PC-3 (cell line): ENCODE measurements at regions not wholly inside any gene's neighbourhood (a gene's known extent, or its start where the extent isn't known, plus 50 kb on each side); places are given as distances from the start of the nearest gene placed in this dataset.

Experiments used
- EZH2 ChIP-seq: fragments of 300-600 bp; sonication (generic); IDR thresholded peaks from one replicate; pipeline ENCODE4 v1.6.1; 2017; ENCODE audit warnings: antibody characterized with exemption, mild to moderate bottlenecking, low read length; ENCODE audit not compliant: unreplicated experiment
- EZH2phosphoT487 ChIP-seq: fragments of 300-600 bp; sonication (generic); IDR thresholded peaks from 2 replicates; pipeline ENCODE4 v1.6.1; 2018; ENCODE audit warnings: mild to moderate bottlenecking, antibody characterized with exemption, low read length, borderline replicate concordance
- TF ChIP-seq, protein P1 (sequence below): fragments of 300-600 bp; sonication (generic); conservative IDR thresholded peaks from 2 replicates; pipeline ENCODE4 v1.5.1; 2017; ENCODE audit warnings: antibody characterized with exemption, low read depth, mild to moderate bottlenecking, low read length

DNA sequence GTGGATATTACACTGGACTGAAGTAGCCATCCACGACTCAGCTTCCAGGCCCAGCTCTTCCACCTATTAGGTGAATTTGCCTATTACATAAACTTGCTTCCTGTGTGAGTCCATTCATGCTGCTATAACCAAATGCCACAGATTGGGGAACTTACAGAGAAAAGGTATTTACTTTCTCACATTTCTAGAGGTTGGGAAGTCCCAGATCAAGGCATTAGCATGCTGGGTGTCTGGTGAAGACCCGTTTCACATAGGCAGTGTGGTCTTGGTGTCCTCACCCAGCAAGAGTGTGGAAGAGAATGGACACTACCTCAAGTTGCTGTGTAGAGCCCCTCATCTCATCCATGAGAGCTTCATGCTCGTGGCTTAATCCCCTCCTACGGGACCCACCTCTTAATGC lies 282.6 kb downstream of the IRX1 start:
- TF ChIP-seq, protein P1, sequence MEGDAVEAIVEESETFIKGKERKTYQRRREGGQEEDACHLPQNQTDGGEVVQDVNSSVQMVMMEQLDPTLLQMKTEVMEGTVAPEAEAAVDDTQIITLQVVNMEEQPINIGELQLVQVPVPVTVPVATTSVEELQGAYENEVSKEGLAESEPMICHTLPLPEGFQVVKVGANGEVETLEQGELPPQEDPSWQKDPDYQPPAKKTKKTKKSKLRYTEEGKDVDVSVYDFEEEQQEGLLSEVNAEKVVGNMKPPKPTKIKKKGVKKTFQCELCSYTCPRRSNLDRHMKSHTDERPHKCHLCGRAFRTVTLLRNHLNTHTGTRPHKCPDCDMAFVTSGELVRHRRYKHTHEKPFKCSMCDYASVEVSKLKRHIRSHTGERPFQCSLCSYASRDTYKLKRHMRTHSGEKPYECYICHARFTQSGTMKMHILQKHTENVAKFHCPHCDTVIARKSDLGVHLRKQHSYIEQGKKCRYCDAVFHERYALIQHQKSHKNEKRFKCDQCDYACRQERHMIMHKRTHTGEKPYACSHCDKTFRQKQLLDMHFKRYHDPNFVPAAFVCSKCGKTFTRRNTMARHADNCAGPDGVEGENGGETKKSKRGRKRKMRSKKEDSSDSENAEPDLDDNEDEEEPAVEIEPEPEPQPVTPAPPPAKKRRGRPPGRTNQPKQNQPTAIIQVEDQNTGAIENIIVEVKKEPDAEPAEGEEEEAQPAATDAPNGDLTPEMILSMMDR: no peak
- no peak for TF ChIP-seq EZH2
- no peak for TF ChIP-seq EZH2phosphoT487
